Gastroesophageal sphincter (tissue), 4 donors: ENCODE measurements at regions not wholly inside any gene's neighbourhood (a gene's known extent, or its start where the extent isn't known, plus 50 kb on each side); places are given as distances from the start of the nearest gene placed in this dataset.

Experiments used
- ATAC-seq: fragments of 150-250 bp; one replicate; pipeline ENCODE4 v1.9.1; 2016; ENCODE audit warnings: mild to moderate bottlenecking, moderate library complexity
- H3K27ac ChIP-seq, 4 donors: fragments of 200-600 bp; sonication (generic) in 3 of 4; 1 replicate in 3 of 4; 2 replicates in 1 of 4; pipeline ENCODE4 v1.5.1; 2016 to 2019
- H3K27me3 ChIP-seq: fragments of 200-600 bp; sonication (generic); one replicate; pipeline ENCODE4 v1.5.1; 2019
- H3K36me3 ChIP-seq, 2 donors: fragments of 200-600 bp; sonication (generic); one replicate each; pipeline ENCODE4 v1.5.1; 2019; ENCODE audit warnings: control low read depth in 1 of 2
- H3K4me1 ChIP-seq, 3 donors: fragments of 200-600 bp; sonication (generic); 1 replicate in 2 of 3; 2 replicates in 1 of 3; pipeline ENCODE4 v1.5.1; 2016 to 2019; ENCODE audit warnings: control low read depth in 2 of 3
- H3K4me3 ChIP-seq, 2 donors: fragments of 200-600 bp; sonication (generic); one replicate each; pipeline ENCODE4 v1.5.1; 2019; ENCODE audit warnings: mild to moderate bottlenecking in 1 of 2, moderate library complexity in 1 of 2
- H3K9me3 ChIP-seq, 3 donors: fragments of 200-600 bp; sonication (generic); one replicate each; pipeline ENCODE4 v1.5.1; 2017 to 2019; ENCODE audit warnings: control low read depth in 2 of 3
- EP300 ChIP-seq: sonication (generic); formaldehyde crosslinking; IDR thresholded peaks from one replicate; pipeline ENCODE4 v1.6.1; 2017; ENCODE audit warnings: antibody characterized with exemption, mild to moderate bottlenecking
- POLR2A ChIP-seq, 2 donors: fragments of 450-650 bp; IDR thresholded peaks; one replicate each; pipeline ENCODE4 v1.6.1; 2017; ENCODE audit warnings: antibody characterized with exemption in 2 of 2, mild to moderate bottlenecking in 2 of 2, moderate library complexity in 1 of 2
- POLR2AphosphoS5 ChIP-seq: sonication (generic); formaldehyde crosslinking; IDR thresholded peaks from one replicate; pipeline ENCODE4 v1.6.1; 2017; ENCODE audit warnings: antibody characterized with exemption
- WGBS, 2 donors: methylation state at CpG; one replicate each; pipeline ENCODE4 v1.1.5; 2018; ENCODE audit warnings: low coverage in 1 of 2; 5-methylcytosine and 5-hydroxymethylcytosine counted together
- TF ChIP-seq, protein P1 (sequence below), 4 experiments: fragments of 200-600 bp in 2 of 4; fragments of 450-650 bp in 2 of 4; sonication (generic) in 1 of 4; IDR thresholded peaks; one replicate each; pipeline ENCODE4 v1.5.1; 2017 to 2019; ENCODE audit warnings: antibody characterized with exemption in 4 of 4, mild to moderate bottlenecking in 2 of 4, moderate library complexity in 2 of 4

DNA sequence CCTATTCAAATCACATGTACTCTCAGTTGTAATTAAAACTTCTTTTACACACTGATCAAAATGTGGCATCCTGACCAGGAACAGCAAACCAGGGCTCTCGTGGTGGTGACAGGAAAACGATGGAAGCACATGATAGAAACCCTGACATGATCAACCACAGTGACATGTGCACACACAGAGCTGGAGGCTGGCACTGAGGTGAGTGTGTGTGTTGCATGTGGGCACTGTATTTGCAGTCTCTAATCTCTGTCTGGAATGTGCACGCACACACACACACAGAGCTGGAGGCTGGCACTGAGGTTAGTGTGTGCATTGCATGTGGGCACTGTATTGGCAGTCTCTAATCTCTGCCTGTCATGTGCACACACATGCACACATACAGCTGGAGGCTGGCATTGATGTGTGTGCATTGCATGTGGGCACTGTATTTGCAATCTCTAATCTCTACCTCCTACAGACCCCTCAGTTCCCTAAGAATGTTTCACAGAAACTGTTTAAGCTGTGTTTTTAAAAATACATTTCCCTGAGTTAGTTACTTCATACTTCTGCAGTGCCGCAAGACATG, 406.9 kb downstream of the SFMBT2 start:
- Histone ChIP-seq H3K4me3 (no peak overlapping the region), H3K9me3 (no peaks in the 10 kb centered on the region), H3K36me3 (no peaks in the 10 kb centered on the region), H3K27ac (no peak overlapping the region), H3K4me1 (no peaks in the 10 kb centered on the region), H3K27me3 (peaks cover 6% of the 10 kb centered on the region)
- WGBS, 2 donors, result 70 to 84% methylated on average over 3 of the region's 4 CpGs
- no peak for ATAC-seq
- TF ChIP-seq EP300 (no peak), POLR2AphosphoS5 (no peak), POLR2A (IDR thresholded peaks at IDR 0.05) (no peak)
- TF ChIP-seq, protein P1, sequence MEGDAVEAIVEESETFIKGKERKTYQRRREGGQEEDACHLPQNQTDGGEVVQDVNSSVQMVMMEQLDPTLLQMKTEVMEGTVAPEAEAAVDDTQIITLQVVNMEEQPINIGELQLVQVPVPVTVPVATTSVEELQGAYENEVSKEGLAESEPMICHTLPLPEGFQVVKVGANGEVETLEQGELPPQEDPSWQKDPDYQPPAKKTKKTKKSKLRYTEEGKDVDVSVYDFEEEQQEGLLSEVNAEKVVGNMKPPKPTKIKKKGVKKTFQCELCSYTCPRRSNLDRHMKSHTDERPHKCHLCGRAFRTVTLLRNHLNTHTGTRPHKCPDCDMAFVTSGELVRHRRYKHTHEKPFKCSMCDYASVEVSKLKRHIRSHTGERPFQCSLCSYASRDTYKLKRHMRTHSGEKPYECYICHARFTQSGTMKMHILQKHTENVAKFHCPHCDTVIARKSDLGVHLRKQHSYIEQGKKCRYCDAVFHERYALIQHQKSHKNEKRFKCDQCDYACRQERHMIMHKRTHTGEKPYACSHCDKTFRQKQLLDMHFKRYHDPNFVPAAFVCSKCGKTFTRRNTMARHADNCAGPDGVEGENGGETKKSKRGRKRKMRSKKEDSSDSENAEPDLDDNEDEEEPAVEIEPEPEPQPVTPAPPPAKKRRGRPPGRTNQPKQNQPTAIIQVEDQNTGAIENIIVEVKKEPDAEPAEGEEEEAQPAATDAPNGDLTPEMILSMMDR (IDR thresholded peaks at IDR 0.05), result no peak

DNA sequence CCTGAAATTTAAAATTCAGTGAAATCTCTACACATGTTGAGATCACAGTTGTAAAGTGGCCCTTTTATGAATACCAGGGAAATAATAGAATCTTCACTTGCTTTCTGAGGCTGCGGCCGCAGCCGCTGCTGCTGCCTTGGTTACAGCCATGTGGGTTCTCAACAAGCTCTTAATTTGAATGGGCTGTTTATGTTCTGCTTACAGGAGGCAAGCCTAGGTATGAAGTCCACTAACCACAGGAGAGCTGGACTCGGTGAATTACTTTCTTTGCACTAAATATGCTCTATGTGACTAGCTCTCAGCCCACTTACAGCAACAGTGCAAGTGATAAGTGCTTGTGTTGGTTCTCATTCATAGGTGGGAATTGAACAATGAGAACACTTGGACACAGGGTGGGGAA, 410.8 kb downstream of the SFMBT2 start:
- TF ChIP-seq EP300, result no peak
- TF ChIP-seq, protein P1 (IDR thresholded peaks at IDR 0.05), result no peak
- TF ChIP-seq POLR2A (IDR thresholded peaks at IDR 0.05), result no peak
- TF ChIP-seq POLR2AphosphoS5, result no peak
- H3K27me3 ChIP-seq, result peaks cover 6% of the 10 kb centered on the region
- 59 to 76% methylated on average over 3 to 4 of the region's 4 CpGs for WGBS, 2 donors

DNA sequence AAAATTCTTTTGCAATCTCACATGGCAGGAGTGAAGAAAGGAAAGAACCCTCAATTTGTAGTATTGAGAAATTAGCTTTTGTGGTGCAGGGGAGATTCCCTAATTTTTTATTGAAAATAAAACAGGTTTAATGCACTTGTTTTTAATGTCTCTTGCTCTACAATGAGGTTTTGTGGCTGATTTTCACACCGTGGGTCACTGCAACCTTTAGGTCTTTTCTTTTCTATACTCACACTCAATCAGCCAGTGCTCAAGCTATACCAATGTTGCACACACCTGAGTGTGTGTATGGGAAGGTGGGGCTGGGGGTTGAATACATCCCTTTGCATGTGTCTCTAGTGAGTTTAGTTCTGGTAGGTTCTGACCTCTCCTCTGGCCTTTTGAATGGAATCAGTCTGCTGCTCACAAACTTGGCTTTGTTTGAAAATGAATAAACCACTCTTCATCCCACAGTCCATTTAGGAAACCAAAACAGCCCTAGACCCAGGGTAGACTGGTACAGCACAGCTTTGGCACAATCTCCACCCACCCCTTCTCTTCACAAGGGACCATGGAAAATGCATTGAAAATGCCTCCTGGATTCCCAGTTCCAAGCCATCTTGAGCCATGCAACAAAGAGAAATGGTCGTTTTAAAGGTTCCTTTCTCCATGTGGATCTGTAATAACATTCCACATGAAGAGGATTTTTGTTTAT, 411.5 kb downstream of the SFMBT2 start:
- H3K4me1 ChIP-seq, result no peaks in the 10 kb centered on the region
- no peaks in the 10 kb centered on the region for H3K9me3 ChIP-seq
- peaks cover 6% of the 10 kb centered on the region for H3K27me3 ChIP-seq
- no peaks in the 10 kb centered on the region for H3K36me3 ChIP-seq
- no peak overlapping the region for H3K4me3 ChIP-seq
- no peak overlapping the region for H3K27ac ChIP-seq
- no peak for ATAC-seq
- 72 to 82% methylated on average over 2 of the region's 2 CpGs for WGBS, 2 donors
- no peak for TF ChIP-seq POLR2AphosphoS5
- no peak for TF ChIP-seq EP300

More for the DNA sequence above, 410.8 kb downstream of the SFMBT2 start:
- ATAC-seq, result no peak
- Histone ChIP-seq H3K36me3 (no peaks in the 10 kb centered on the region), H3K4me1 (no peaks in the 10 kb centered on the region), H3K4me3 (no peak overlapping the region), H3K9me3 (no peaks in the 10 kb centered on the region), H3K27ac (no peak overlapping the region)

DNA sequence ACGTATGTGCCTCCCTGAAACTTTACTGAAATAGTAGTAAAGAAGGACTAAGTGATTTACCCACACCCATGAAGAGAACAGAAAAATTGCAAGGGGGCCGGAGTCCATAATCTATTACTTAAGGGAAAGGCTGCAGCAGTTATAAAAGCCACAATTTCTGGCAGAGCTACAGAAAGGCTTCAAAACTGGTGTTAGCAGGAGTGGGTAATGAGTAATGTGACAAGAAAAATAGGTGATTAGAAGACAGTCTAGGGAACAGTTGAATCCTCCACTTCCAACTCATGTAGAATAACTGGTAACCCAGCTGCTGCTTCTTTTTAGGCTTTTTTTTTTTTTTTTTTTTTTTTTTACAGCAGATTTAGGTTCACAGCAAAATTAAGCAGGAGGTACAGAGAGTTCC, 413.3 kb downstream of the SFMBT2 start:
- H3K9me3 ChIP-seq, result no peaks in the 10 kb centered on the region
- no peaks in the 10 kb centered on the region for H3K36me3 ChIP-seq
- H3K4me3 ChIP-seq, result no peak overlapping the region
- no peak for ATAC-seq
- TF ChIP-seq POLR2A (IDR thresholded peaks at IDR 0.05) (no peak), POLR2AphosphoS5 (no peak), EP300 (no peak)
- TF ChIP-seq, protein P1 (IDR thresholded peaks at IDR 0.05), result no peak
- peaks cover 3% of the 10 kb centered on the region for H3K27me3 ChIP-seq
- 97 to 100% methylated on average over 1 to 2 of the region's 2 CpGs for WGBS, 2 donors
- H3K4me1 ChIP-seq, result no peaks in the 10 kb centered on the region
- H3K27ac ChIP-seq, result no peak overlapping the region

DNA sequence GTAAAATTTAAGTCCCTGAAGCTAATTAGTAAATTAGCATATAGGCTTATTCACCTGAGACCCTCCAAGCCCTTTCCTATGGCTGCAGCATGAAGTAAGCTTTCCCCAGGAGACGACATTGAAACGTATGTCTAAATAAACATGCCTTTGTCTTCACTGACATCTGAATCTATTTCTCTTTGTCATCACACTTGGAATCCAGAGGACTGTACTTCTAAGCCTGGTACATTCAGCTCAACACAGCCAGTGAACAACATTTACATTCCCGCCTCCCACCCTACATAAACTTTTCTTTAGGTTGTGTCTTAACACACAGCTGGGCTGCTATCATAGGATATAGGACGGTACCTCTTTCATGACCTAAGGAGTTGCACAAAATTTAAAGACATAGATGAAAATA, 414.4 kb downstream of the SFMBT2 start:
- no peaks in the 10 kb centered on the region for H3K27me3 ChIP-seq
- H3K4me3 ChIP-seq, result no peak overlapping the region
- no peaks in the 10 kb centered on the region for H3K4me1 ChIP-seq
- no peak overlapping the region for H3K27ac ChIP-seq
- 63 to 75% methylated on average over 3 to 4 of the region's 4 CpGs for WGBS, 2 donors
- no peaks in the 10 kb centered on the region for H3K36me3 ChIP-seq
- no peak for ATAC-seq
- no peaks in the 10 kb centered on the region for H3K9me3 ChIP-seq
- TF ChIP-seq POLR2A (IDR thresholded peaks at IDR 0.05) (no peak), POLR2AphosphoS5 (no peak), EP300 (no peak)
- TF ChIP-seq, protein P1 (IDR thresholded peaks at IDR 0.05), result no peak
